Medulla oblongata (tissue), 1 donor: ENCODE measurements at regions not wholly inside any gene's neighbourhood (a gene's known extent, or its start where the extent isn't known, plus 50 kb on each side); places are given as distances from the start of the nearest gene placed in this dataset.
"Not testable (repeated sequence)": the region's sequence is repeated elsewhere in the genome, so short reads cannot be mapped to it uniquely, and the experiment has no call there.

ENCODE experiments used
- DNase-seq: peaks from one replicate; pipeline ENCODE4 v3.0.0-alpha.2; 2015; ENCODE audit errors: extremely low spot score

GRCh38 chr4:64822405-64822804 is 413.2 kb upstream of the TECRL start:
- no peak for DNase-seq

GRCh38 chr4:64821219-64821976 is 412.1 kb upstream of the TECRL start:
- DNase-seq, result no peak

GRCh38 chr4:64814616-64815015 is 405.4 kb upstream of the TECRL start:
- no peak for DNase-seq

GRCh38 chr4:64807821-64808220 is 398.6 kb upstream of the TECRL start:
- no peak for DNase-seq

- DNase-seq, result no peak
These were observed 390.5 kb upstream of the TECRL start for GRCh38 chr4:64799751-64800150.

- not testable (repeated sequence) for DNase-seq
These were observed 389.6 kb upstream of the TECRL start for GRCh38 chr4:64798828-64799227.

GRCh38 chr4:64796581-64796980 is 387.3 kb upstream of the TECRL start:
- DNase-seq, result no peak

- no peak for DNase-seq
These were observed 374.9 kb upstream of the TECRL start for GRCh38 chr4:64784125-64784524.

GRCh38 chr4:64781737-64782326 is 372.6 kb upstream of the TECRL start:
- peak; percentile 48 for DNase-seq

GRCh38 chr4:64780664-64781063 is 371.4 kb upstream of the TECRL start:
- DNase-seq, result no peak

- DNase-seq, result no peak
These were observed 368.0 kb upstream of the TECRL start for GRCh38 chr4:64777286-64777685.

- no peak for DNase-seq
These were observed 367.6 kb upstream of the TECRL start for GRCh38 chr4:64776820-64777219.

GRCh38 chr4:64774626-64775025 is 365.4 kb upstream of the TECRL start:
- no peak for DNase-seq

GRCh38 chr4:64771149-64771548 is 361.9 kb upstream of the TECRL start:
- no peak for DNase-seq

- DNase-seq, result no peak
These were observed 358.3 kb upstream of the TECRL start for GRCh38 chr4:64767547-64767946.

- DNase-seq, result no peak
These were observed 357.3 kb upstream of the TECRL start for GRCh38 chr4:64766565-64766964.

GRCh38 chr4:64756016-64756415 is 346.8 kb upstream of the TECRL start:
- DNase-seq, result no peak

GRCh38 chr4:64747919-64748715 is 338.9 kb upstream of the TECRL start:
- no peak for DNase-seq

- DNase-seq, result no peak
These were observed 329.0 kb upstream of the TECRL start for GRCh38 chr4:64738240-64738639.

GRCh38 chr4:64737854-64738138 is 328.5 kb upstream of the TECRL start:
- not testable (repeated sequence) for DNase-seq

GRCh38 chr4:64737026-64737853 is 328.0 kb upstream of the TECRL start:
- DNase-seq, result no peak

- no peak for DNase-seq
These were observed 320.3 kb upstream of the TECRL start for GRCh38 chr4:64729561-64729960.
